Adrenal gland (tissue), 5 donors: ENCODE measurements at regions not wholly inside any gene's neighbourhood (a gene's known extent, or its start where the extent isn't known, plus 50 kb on each side); places are given as distances from the start of the nearest gene placed in this dataset.

ENCODE experiments used
- POLR2A ChIP-seq, 2 donors: fragments of 450-650 bp; IDR thresholded peaks; one replicate each; pipeline ENCODE4 v1.6.1; 2017; ENCODE audit warnings: antibody characterized with exemption in 2 of 2, mild to moderate bottlenecking in 2 of 2, moderate library complexity in 1 of 2
- TF ChIP-seq, protein P1 (sequence below), 6 experiments: fragments of 450-650 bp in 4 of 6; fragments of 200-600 bp in 2 of 6; sonication (generic) in 1 of 6; IDR thresholded peaks; 1 replicate in 5 of 6; 2 replicates in 1 of 6; pipeline versions ENCODE4 v1.5.1 to v1.8.0; 2016 to 2021; ENCODE audit warnings: antibody characterized with exemption in 6 of 6, mild to moderate bottlenecking in 2 of 6, moderate library complexity in 1 of 6
- donor health status: DM: no; HTN: no; CAD: no.

DNA sequence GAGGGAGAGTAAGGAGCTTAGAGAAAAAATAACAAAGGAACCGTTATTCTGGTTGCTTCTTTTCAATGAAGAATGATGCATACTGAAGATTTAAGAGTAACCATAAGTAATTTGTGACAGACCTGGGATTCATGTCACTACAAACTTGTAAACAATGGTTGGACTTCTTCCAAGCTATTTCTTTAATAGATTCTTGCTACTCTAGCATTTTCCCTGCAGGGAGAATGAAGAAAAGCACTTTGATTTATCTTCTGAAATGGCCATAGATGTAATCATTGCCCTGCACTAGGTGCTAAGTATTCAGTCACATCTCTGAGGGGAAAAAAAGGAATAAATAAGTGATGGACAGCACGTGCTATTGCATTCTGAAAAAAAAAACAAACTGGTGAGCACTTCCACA lies 606.6 kb upstream of the LRRN3 start:
- TF ChIP-seq, protein P1, sequence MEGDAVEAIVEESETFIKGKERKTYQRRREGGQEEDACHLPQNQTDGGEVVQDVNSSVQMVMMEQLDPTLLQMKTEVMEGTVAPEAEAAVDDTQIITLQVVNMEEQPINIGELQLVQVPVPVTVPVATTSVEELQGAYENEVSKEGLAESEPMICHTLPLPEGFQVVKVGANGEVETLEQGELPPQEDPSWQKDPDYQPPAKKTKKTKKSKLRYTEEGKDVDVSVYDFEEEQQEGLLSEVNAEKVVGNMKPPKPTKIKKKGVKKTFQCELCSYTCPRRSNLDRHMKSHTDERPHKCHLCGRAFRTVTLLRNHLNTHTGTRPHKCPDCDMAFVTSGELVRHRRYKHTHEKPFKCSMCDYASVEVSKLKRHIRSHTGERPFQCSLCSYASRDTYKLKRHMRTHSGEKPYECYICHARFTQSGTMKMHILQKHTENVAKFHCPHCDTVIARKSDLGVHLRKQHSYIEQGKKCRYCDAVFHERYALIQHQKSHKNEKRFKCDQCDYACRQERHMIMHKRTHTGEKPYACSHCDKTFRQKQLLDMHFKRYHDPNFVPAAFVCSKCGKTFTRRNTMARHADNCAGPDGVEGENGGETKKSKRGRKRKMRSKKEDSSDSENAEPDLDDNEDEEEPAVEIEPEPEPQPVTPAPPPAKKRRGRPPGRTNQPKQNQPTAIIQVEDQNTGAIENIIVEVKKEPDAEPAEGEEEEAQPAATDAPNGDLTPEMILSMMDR (IDR thresholded peaks at IDR 0.05): no peak
- TF ChIP-seq POLR2A (IDR thresholded peaks at IDR 0.05): no peak
